Nephron progenitor cell (in vitro differentiated cells): ENCODE measurements at regions not wholly inside any gene's neighbourhood (a gene's known extent, or its start where the extent isn't known, plus 50 kb on each side); places are given as distances from the start of the nearest gene placed in this dataset.
"Not testable (repeated sequence)": the region's sequence is repeated elsewhere in the genome, so short reads cannot be mapped to it uniquely, and the experiment has no call there.

Experiments
- DNase-seq: peaks from one replicate; pipeline ENCODE4 v3.0.0; 2021
- H3K27ac Mint-ChIP-seq: 2 replicates; pipeline ENCODE4 v1.8.0; 2021; ENCODE audit warnings: mild to moderate bottlenecking, moderate library complexity, mixed read lengths
- H3K27me3 Mint-ChIP-seq: 2 replicates; pipeline ENCODE4 v1.8.0; 2021; ENCODE audit warnings: mild to moderate bottlenecking, low read depth, mixed read lengths; ENCODE audit not compliant: poor library complexity
- H3K36me3 Mint-ChIP-seq: 2 replicates; pipeline ENCODE4 v1.8.0; 2021; ENCODE audit warnings: low read depth, mixed read lengths
- H3K4me1 Mint-ChIP-seq: 2 replicates; pipeline ENCODE4 v1.8.0; 2021; ENCODE audit warnings: mixed read lengths
- H3K4me3 Mint-ChIP-seq: 2 replicates; pipeline ENCODE4 v1.8.0; 2021; ENCODE audit warnings: mild to moderate bottlenecking, moderate library complexity, mixed read lengths
- H3K9me3 Mint-ChIP-seq: 2 replicates; pipeline ENCODE4 v1.8.0; 2021; ENCODE audit warnings: mild to moderate bottlenecking, moderate library complexity, mixed read lengths
- CTCF ChIP-seq: fragments of 200-600 bp; sonication (generic); IDR thresholded peaks from 2 replicates; pipeline ENCODE4 v1.5.0; 2021; ENCODE audit warnings: antibody characterized with exemption

DNA sequence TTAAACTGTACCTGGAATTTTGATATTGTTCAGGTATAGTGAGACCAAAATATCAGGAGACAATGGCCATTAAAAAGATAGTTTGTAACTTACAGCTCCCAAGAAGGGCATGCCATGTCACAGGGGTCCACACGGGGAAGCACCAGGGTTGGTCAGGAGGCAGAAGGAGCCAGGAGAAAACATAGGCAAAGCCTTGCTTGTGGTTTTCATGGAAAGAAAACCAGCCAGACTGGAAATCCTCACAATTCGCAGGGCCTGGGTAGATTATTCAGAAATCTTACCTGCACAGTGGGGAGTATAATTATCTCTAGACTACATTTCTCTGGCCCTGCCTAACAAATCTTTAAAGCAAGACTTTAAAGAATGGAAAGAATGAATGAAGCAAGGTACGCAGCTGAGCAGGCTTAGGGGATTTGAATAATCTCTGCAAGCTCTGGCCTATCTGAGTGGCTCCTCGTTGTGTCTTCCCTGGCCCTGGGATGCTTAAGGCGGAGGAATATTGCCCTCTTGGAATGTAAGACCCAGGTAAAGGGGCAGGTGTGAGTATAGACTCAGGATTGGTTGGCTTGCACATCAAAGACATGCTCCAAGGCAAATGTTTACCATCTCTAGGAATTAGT is 66.9 kb upstream of the CDC42EP3 start:
- no peak for DNase-seq
- Mint-ChIP-seq H3K27ac (no peak overlapping the region), H3K4me3 (no peak overlapping the region), H3K9me3 (no peaks in the 10 kb centered on the region), H3K27me3 (peaks cover 5% of the 10 kb centered on the region), H3K4me1 (peaks cover 30% of the 10 kb centered on the region), H3K36me3 (no peaks in the 10 kb centered on the region)
- TF ChIP-seq CTCF: no peak

DNA sequence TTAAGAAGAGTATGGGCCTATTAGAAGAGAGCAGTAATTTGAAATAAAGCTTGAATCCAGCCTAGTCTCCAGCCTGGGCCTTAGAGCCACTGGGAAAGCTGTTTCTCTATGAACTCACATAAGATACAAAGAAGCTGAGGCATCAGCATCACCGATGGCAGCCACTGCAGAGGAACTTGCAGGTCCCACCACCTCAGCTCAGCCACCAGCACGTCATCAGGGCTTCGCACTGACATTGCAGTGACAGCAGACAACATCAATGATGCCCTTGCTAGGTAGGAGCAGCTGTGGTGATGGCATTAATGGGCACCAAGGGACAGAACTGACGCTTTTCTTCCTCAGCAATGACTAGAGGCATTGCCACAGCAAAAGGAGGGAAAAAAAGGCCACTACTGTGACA is 67.7 kb upstream of the CDC42EP3 start:
- no peak for DNase-seq
- Mint-ChIP-seq H3K9me3 (no peaks in the 10 kb centered on the region), H3K4me3 (no peak overlapping the region), H3K36me3 (no peaks in the 10 kb centered on the region), H3K27ac (no peak overlapping the region), H3K4me1 (peaks cover 27% of the 10 kb centered on the region), H3K27me3 (peaks cover 5% of the 10 kb centered on the region)
- no peak for TF ChIP-seq CTCF

DNA sequence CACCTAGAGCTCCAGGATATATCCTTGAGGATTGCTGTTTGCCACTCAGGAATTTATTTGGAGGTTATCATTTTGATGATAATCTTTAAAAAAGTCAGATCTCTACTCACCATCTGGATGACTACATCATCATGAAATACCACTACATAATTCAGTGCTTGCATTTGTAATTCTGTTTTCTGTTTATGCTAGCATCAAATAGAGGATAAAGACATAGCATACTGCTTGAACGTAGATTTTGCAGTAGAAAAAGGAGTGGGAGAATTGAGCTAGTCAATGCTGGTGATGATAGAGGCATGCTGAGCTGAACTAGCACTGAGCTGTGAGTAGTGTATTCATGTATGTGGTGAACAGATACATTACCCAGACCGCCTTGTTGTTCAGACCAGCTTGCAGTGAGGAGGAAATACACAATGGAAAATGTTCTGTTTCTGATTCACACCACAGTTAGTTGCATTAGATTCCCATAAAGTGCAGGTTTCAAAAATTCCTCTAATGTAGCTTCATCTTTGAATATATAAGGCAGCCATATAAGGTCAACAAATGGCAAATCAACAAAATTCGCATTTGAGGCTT is 68.8 kb upstream of the CDC42EP3 start:
- Mint-ChIP-seq H3K36me3 (no peaks in the 10 kb centered on the region), H3K27me3 (peaks cover 2% of the 10 kb centered on the region), H3K9me3 (no peaks in the 10 kb centered on the region), H3K4me3 (no peak overlapping the region), H3K4me1 (peaks cover 17% of the 10 kb centered on the region), H3K27ac (no peak overlapping the region)
- no peak for DNase-seq
- no peak for TF ChIP-seq CTCF

GRCh38 chr2:37742286-37742685 is 70.8 kb upstream of the CDC42EP3 start:
- no peaks in the 10 kb centered on the region for H3K9me3 Mint-ChIP-seq
- TF ChIP-seq CTCF: no peak
- peak overlapping the region; percentile 30 for H3K27ac Mint-ChIP-seq
- H3K4me1 Mint-ChIP-seq: peaks cover 15% of the 10 kb centered on the region
- no peak for DNase-seq
- no peaks in the 10 kb centered on the region for H3K36me3 Mint-ChIP-seq
- H3K27me3 Mint-ChIP-seq: no peaks in the 10 kb centered on the region
- no peak overlapping the region for H3K4me3 Mint-ChIP-seq

GRCh38 chr2:37744010-37744409 is 72.6 kb upstream of the CDC42EP3 start:
- no peak for TF ChIP-seq CTCF
- H3K4me1 Mint-ChIP-seq: peaks cover 15% of the 10 kb centered on the region
- no peaks in the 10 kb centered on the region for H3K27me3 Mint-ChIP-seq
- H3K9me3 Mint-ChIP-seq: no peaks in the 10 kb centered on the region
- H3K4me3 Mint-ChIP-seq: no peak overlapping the region
- H3K27ac Mint-ChIP-seq: no peak overlapping the region
- no peaks in the 10 kb centered on the region for H3K36me3 Mint-ChIP-seq
- DNase-seq: no peak

DNA sequence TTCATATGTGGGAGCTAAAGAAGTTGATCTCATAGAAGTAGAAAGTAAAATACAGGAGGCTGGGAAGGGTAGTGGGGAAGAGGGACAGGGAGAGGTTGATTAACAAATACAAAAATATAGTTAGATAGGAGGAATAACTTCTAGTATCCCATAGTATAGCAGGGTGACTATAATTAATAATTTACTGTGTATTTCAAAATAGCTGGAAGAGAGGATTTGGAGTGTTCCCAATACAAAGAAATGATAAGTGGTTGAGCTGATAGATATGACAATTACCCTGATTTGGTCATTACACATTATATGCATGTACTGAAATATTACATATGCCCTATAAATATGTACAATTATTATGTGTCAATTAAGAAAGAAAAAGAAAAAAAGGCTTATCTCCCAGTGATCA is 73.5 kb upstream of the CDC42EP3 start:
- not testable (repeated sequence) for H3K27ac Mint-ChIP-seq, H3K9me3 Mint-ChIP-seq, DNase-seq, H3K27me3 Mint-ChIP-seq, H3K4me3 Mint-ChIP-seq, H3K36me3 Mint-ChIP-seq
- peaks cover 15% of the 10 kb centered on the region for H3K4me1 Mint-ChIP-seq

GRCh38 chr2:37746011-37746410 is 74.6 kb upstream of the CDC42EP3 start:
- H3K9me3 Mint-ChIP-seq, H3K4me3 Mint-ChIP-seq, H3K36me3 Mint-ChIP-seq, H3K27ac Mint-ChIP-seq, DNase-seq, H3K27me3 Mint-ChIP-seq: not testable (repeated sequence)
- H3K4me1 Mint-ChIP-seq: peaks cover 15% of the 10 kb centered on the region
